ENCODE measurements at regions not wholly inside any gene's neighbourhood (a gene's known extent, or its start where the extent isn't known, plus 50 kb on each side); places are given as distances from the start of the nearest gene placed in this dataset.

- no peak for TF ChIP-seq EZH2 (IDR thresholded peaks at IDR 0.05; ENCODE audit: insufficient read depth, poor library complexity, severe bottlenecking)
- no peak for TF ChIP-seq EZH2phosphoT487 (IDR thresholded peaks at IDR 0.05; ENCODE audit: insufficient read depth, low read depth)
Measured at GRCh38 chr17:13070732-13071131, 52.9 kb upstream of the ELAC2 start.

All from GM23248 (cell line).